ENCODE measurements at regions not wholly inside any gene's neighbourhood (a gene's known extent, or its start where the extent isn't known, plus 50 kb on each side); places are given as distances from the start of the nearest gene placed in this dataset.

DNA sequence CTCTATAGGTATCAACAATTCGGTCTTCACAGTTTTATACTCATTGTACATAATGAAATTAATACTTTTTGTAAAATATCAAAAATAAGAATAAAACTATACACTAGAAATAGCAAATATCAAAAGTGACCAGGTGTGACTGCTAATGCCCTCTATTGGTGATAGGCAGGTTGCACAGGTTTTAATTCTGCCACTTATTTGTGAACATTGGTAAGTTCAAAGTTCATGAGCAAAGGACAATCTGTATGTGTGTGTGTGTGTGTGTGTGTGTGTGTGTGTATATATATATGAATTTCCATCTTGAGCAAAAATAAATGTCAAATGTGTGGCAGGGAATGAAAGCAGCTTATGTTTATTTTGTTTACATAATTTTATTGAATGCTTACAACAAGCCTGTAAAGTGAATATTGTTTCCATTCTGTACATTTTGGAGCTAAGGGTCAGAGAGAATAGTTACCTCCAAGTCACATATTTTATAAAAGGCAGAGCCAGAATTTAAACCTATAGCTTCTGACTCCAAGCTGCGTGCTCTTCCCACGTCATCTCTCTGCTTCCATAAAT is 537.4 kb downstream of the CPS1 start:
- BruUV-seq (replicated peaks): no TSS peak
- ChIA-PET CTCF (interaction anchor here (0.6 to 4.8 kb wide), 21 partner anchors 9 to 845 kb away, joined by 3 to 33 read pairs (median 4); no protein-coding TSS in a partner anchor), POLR2A (no interaction called here)
- intact Hi-C loops (cut with micrococcal nuclease): loop anchor here (1.0 kb wide), 1 partner anchor 477 kb away; no protein-coding TSS in a partner anchor
- peak; percentile 27 for DNase-seq (ENCODE audit: unreplicated experiment)
- no peaks in the 10 kb centered on the region for H3K9me3 Mint-ChIP-seq (ENCODE audit: unreplicated experiment)
- peaks cover 93% of the 10 kb centered on the region for H3K27me3 Mint-ChIP-seq (ENCODE audit: insufficient read depth, unreplicated experiment)
- H3K27ac Mint-ChIP-seq (ENCODE audit: low read depth, unreplicated experiment): no peak overlapping the region
- H3K36me3 Mint-ChIP-seq (ENCODE audit: insufficient read depth, unreplicated experiment): no peaks in the 10 kb centered on the region
- H3K4me3 Mint-ChIP-seq (ENCODE audit: unreplicated experiment): no peak overlapping the region
- TF ChIP-seq, protein P1, sequence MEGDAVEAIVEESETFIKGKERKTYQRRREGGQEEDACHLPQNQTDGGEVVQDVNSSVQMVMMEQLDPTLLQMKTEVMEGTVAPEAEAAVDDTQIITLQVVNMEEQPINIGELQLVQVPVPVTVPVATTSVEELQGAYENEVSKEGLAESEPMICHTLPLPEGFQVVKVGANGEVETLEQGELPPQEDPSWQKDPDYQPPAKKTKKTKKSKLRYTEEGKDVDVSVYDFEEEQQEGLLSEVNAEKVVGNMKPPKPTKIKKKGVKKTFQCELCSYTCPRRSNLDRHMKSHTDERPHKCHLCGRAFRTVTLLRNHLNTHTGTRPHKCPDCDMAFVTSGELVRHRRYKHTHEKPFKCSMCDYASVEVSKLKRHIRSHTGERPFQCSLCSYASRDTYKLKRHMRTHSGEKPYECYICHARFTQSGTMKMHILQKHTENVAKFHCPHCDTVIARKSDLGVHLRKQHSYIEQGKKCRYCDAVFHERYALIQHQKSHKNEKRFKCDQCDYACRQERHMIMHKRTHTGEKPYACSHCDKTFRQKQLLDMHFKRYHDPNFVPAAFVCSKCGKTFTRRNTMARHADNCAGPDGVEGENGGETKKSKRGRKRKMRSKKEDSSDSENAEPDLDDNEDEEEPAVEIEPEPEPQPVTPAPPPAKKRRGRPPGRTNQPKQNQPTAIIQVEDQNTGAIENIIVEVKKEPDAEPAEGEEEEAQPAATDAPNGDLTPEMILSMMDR (IDR thresholded peaks at IDR 0.05; ENCODE audit: unreplicated experiment): peak; percentile 31
- no peaks in the 10 kb centered on the region for H3K4me1 Mint-ChIP-seq (ENCODE audit: insufficient read depth, unreplicated experiment)

DNA sequence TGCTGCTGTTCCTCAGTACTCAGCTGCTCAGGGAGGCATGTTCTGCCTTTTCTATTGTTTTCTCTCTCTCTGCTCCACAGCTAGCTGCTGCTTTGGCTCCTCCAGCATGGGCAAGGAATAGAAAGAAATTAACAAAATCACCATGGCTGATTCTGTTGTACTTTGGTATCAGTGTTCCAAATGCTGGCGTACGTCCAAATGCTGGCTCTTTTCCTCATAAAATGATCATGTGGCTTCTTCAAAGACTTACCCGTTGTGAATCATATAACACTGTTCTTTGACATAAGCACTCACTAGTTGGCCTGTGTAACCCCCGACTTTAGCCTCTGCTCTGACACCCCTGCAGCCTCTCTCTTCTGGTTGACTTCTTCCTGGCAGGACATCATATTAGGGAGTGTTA is 547.6 kb downstream of the CPS1 start:
- no peaks in the 10 kb centered on the region for H3K4me1 Mint-ChIP-seq (ENCODE audit: insufficient read depth, unreplicated experiment)
- H3K4me3 Mint-ChIP-seq (ENCODE audit: unreplicated experiment): no peak overlapping the region
- DNase-seq (ENCODE audit: unreplicated experiment): no peak

DNA sequence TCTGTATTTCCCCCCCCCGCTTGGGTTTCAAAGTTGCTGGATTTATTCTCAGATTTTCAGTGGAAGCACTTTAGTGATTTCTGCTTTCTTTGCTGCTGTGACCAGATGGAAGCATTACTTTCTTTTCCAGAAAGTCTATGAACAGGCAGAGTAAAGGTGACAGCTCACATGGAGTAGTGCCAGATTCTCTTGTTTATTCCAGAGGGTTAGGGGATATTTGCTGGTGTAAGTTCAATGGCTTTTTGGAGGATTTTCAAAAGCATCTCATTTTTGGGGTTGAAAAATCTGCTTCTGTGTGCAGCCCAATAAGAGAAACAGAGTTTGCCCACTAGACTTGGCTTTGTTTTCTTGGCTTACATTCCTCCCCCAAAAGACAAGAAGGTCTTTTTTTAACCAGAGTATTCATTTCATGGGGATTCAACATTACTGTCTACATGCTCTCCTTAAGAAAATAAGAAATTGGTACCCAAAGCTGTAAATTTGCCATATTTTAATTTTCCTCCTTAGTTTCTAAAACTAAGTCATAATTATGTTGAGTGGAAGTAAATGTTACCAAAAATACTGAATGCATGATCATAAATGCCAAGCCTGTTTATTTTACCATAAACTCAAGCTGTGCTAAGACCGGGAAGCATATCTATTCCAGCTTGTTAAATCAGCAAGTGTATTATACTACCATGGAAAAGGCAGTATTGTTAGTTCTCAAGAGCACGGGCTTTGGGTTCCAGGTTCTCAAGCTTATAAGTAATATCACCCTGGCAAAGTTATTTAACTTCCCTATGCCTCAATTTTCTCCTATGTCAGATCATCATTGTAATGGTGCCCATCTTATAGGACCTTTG is 557.2 kb downstream of the CPS1 start:
- intact Hi-C loops (cut with micrococcal nuclease): no loop called here
- Mint-ChIP-seq H3K36me3 (ENCODE audit: insufficient read depth, unreplicated experiment) (no peaks in the 10 kb centered on the region), H3K9me3 (ENCODE audit: unreplicated experiment) (no peaks in the 10 kb centered on the region), H3K27ac (ENCODE audit: low read depth, unreplicated experiment) (no peak overlapping the region), H3K4me1 (ENCODE audit: insufficient read depth, unreplicated experiment) (no peaks in the 10 kb centered on the region), H3K4me3 (ENCODE audit: unreplicated experiment) (no peak overlapping the region), H3K27me3 (ENCODE audit: insufficient read depth, unreplicated experiment) (peaks cover 78% of the 10 kb centered on the region)
- BruUV-seq (replicated peaks): no TSS peak
- POLR2A ChIA-PET: no interaction called here
- CTCF ChIA-PET: interaction anchor here (2.0 kb wide), 1 partner anchor 28 kb away, joined by 5 read pairs; no protein-coding TSS in a partner anchor
- DNase-seq (ENCODE audit: unreplicated experiment): no peak
- TF ChIP-seq, protein P1 (IDR thresholded peaks at IDR 0.05; ENCODE audit: unreplicated experiment): no peak

More for the DNA sequence above, 547.6 kb downstream of the CPS1 start:
- POLR2A ChIA-PET: no interaction called here
- Mint-ChIP-seq H3K9me3 (ENCODE audit: unreplicated experiment) (no peaks in the 10 kb centered on the region), H3K27ac (ENCODE audit: low read depth, unreplicated experiment) (no peak overlapping the region), H3K27me3 (ENCODE audit: insufficient read depth, unreplicated experiment) (peaks cover 68% of the 10 kb centered on the region), H3K36me3 (ENCODE audit: insufficient read depth, unreplicated experiment) (peaks cover 6% of the 10 kb centered on the region)
- CTCF ChIA-PET: interaction anchor here (1.6 to 1.7 kb wide), 2 partner anchors 10 to 54 kb away, joined by 4 to 9 read pairs; no protein-coding TSS in a partner anchor
- intact Hi-C loops (cut with micrococcal nuclease): no loop called here
- TF ChIP-seq, protein P1 (IDR thresholded peaks at IDR 0.05; ENCODE audit: unreplicated experiment): no peak
- no TSS peak for BruUV-seq (replicated peaks)

DNA sequence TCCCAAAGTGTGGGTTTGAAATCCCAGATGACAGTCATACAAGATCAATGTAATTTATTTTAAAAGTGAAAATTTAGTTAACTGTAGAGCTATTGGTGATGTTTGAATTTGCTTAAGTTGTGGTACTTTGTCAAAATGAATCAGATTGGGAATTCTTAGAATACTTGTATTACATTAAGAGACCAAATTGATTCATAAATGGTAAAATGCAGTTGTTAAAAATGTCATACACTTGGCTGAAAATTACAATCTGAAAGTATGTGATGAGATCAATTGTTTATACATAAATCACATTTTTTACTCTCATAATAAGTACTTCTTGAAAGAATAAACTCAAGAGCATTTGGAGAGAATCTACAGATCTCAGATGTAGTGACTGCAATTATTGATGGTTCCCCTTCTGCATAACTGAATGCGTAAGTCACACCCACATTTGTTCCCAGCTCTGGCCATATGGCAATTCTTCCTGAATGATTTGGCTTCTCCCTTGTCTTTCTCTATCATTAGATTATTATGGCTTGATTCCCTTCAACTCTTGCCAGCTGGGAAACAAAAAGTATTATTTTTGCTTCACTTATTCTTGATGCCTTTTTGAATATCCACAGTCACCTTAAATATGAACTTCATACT is 558.5 kb downstream of the CPS1 start:
- Mint-ChIP-seq H3K27ac (ENCODE audit: low read depth, unreplicated experiment) (no peak overlapping the region), H3K36me3 (ENCODE audit: insufficient read depth, unreplicated experiment) (no peaks in the 10 kb centered on the region), H3K4me3 (ENCODE audit: unreplicated experiment) (no peak overlapping the region), H3K9me3 (ENCODE audit: unreplicated experiment) (no peaks in the 10 kb centered on the region), H3K27me3 (ENCODE audit: insufficient read depth, unreplicated experiment) (peaks cover 78% of the 10 kb centered on the region), H3K4me1 (ENCODE audit: insufficient read depth, unreplicated experiment) (no peaks in the 10 kb centered on the region)
- intact Hi-C loops (cut with micrococcal nuclease): no loop called here
- CTCF ChIA-PET: no interaction called here
- no TSS peak for BruUV-seq (replicated peaks)
- POLR2A ChIA-PET: no interaction called here
- TF ChIP-seq, protein P1 (IDR thresholded peaks at IDR 0.05; ENCODE audit: unreplicated experiment): no peak
- no peak for DNase-seq (ENCODE audit: unreplicated experiment)

Measured in MCF 10A (cell line).